GM23248 (cell line): ENCODE measurements at regions not wholly inside any gene's neighbourhood (a gene's known extent, or its start where the extent isn't known, plus 50 kb on each side); places are given as distances from the start of the nearest gene placed in this dataset.

Source experiments
- DNase-seq: peaks from one replicate; pipeline ENCODE4 v3.0.0-alpha.2; 2015
- H2AFZ ChIP-seq: fragments of 200-600 bp; sonication (generic); 2 replicates; pipeline ENCODE4 v1.6.1; 2016; ENCODE audit warnings: antibody characterized with exemption
- H3F3A ChIP-seq: fragments of 200-600 bp; sonication (generic); 2 replicates; pipeline ENCODE4 v1.6.1; 2016; ENCODE audit warnings: mild to moderate bottlenecking, antibody characterized with exemption, mixed run types; ENCODE audit not compliant: insufficient read depth
- H3K27ac ChIP-seq: fragments of 200-600 bp; sonication (generic); 2 replicates; pipeline ENCODE4 v1.5.1; 2016; ENCODE audit warnings: mild to moderate bottlenecking
- H3K27me3 ChIP-seq: fragments of 200-600 bp; sonication (generic); replicated peaks from 2 replicates; pipeline ENCODE4 v1.6.1; 2016; ENCODE audit warnings: mild to moderate bottlenecking; ENCODE audit not compliant: insufficient read depth
- H3K36me3 ChIP-seq: fragments of 200-600 bp; sonication (generic); 2 replicates; pipeline ENCODE4 v1.6.1; 2016; ENCODE audit warnings: low read depth, mild to moderate bottlenecking
- H3K4me1 ChIP-seq: fragments of 200-600 bp; sonication (generic); 2 replicates; pipeline ENCODE4 v1.6.1; 2016; ENCODE audit warnings: mild to moderate bottlenecking; ENCODE audit not compliant: insufficient read depth
- H3K4me2 ChIP-seq: fragments of 200-600 bp; sonication (generic); one replicate; pipeline ENCODE4 v1.6.1; 2016; ENCODE audit warnings: mild to moderate bottlenecking; ENCODE audit not compliant: unreplicated experiment
- H3K4me3 ChIP-seq: fragments of 200-600 bp; sonication (generic); 2 replicates; pipeline ENCODE4 v1.5.1; 2016; ENCODE audit warnings: mild to moderate bottlenecking
- H3K79me2 ChIP-seq: fragments of 200-600 bp; sonication (generic); 2 replicates; pipeline ENCODE4 v1.6.1; 2016; ENCODE audit warnings: mild to moderate bottlenecking; ENCODE audit not compliant: insufficient read depth
- H3K9ac ChIP-seq: fragments of 200-600 bp; sonication (generic); 2 replicates; pipeline ENCODE4 v1.6.1; 2016; ENCODE audit warnings: mild to moderate bottlenecking
- H3K9me2 ChIP-seq: fragments of 200-600 bp; sonication (generic); 2 replicates; pipeline ENCODE4 v1.6.1; 2016; ENCODE audit warnings: mixed run types, mild to moderate bottlenecking, moderate library complexity; ENCODE audit not compliant: insufficient read depth
- H3K9me3 ChIP-seq: fragments of 200-600 bp; sonication (generic); one replicate; pipeline ENCODE4 v1.6.1; 2017; ENCODE audit warnings: low read depth
- H4K20me1 ChIP-seq: fragments of 200-600 bp; sonication (generic); 2 replicates; pipeline ENCODE4 v1.6.0; 2016; ENCODE audit not compliant: insufficient read depth
- EZH2 ChIP-seq: fragments of 200-600 bp; sonication (generic); IDR thresholded peaks from 2 replicates; pipeline ENCODE4 v1.6.1; 2018; ENCODE audit warnings: antibody characterized with exemption, mild to moderate bottlenecking; ENCODE audit not compliant: insufficient read depth, poor library complexity, severe bottlenecking
- EZH2phosphoT487 ChIP-seq: fragments of 200-600 bp; sonication (generic); IDR thresholded peaks from 2 replicates; pipeline ENCODE4 v1.6.1; 2018; ENCODE audit warnings: antibody characterized with exemption, moderate library complexity, mild to moderate bottlenecking, low read depth; ENCODE audit not compliant: insufficient read depth
- WGBS, 2 experiments: methylation state at CpG; one replicate each; pipeline ENCODE4 v1.1.6; 2015 to 2017; ENCODE audit warnings: low lambda C conversion rate in 2 of 2, low coverage in 1 of 2; ENCODE audit errors: missing lambda C conversion rate in 2 of 2; 5-methylcytosine and 5-hydroxymethylcytosine counted together
- in situ Hi-C: fragments of 300-500 bp; cut with MboI; formaldehyde crosslinking; loops from 2 replicates; pipeline ENCODE4 v1.15.0; 2020

- H3K4me2 ChIP-seq: no peak overlapping the region
- WGBS, 2 experiments: 55 to 59% methylated on average over 6 of the region's 6 CpGs
- in situ Hi-C loops: loop anchor here (25.0 kb wide), 1 partner anchor 614 kb away; the partner anchor contains the start of gene PLXNC1
Measured at GRCh38 chr12:94750864-94751263, 100.5 kb upstream of the TMCC3 start.

DNA sequence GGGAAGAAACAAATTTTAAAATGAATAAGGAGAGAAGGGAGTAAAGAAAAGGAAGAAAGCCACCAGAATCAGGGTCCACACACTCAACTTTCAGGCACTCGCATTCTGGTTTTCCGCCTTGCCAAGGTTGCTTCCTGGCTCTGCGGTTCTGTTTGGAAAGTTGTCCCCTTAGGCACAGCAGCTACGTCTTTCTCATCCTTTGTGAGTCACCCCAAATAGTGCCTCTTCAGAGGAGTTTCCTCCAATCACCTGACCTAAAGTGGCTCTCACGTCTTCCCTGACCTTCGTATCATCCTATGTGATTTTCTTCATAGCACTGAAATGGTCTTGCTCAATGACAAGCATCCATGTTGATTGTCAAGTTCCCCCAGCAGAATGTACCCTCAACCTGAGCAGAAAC is 99.5 kb upstream of the TMCC3 start:
- 80 to 81% methylated on average over 6 of the region's 6 CpGs for WGBS, 2 experiments

More at GRCh38 chr12:94750864-94751263, 100.5 kb upstream of the TMCC3 start:
- peaks cover 12% of the 10 kb centered on the region for H3K27me3 ChIP-seq
- H3F3A ChIP-seq: no peaks in the 10 kb centered on the region
- TF ChIP-seq EZH2 (no peak), EZH2phosphoT487 (no peak)
- no peak overlapping the region for H2AFZ ChIP-seq
- H4K20me1 ChIP-seq: no peaks in the 10 kb centered on the region
- H3K9me3 ChIP-seq: no peaks in the 10 kb centered on the region
- DNase-seq: no peak
- no peaks in the 10 kb centered on the region for H3K4me1 ChIP-seq
- no peak overlapping the region for H3K27ac ChIP-seq
- no peaks in the 10 kb centered on the region for H3K9me2 ChIP-seq
- no peaks in the 10 kb centered on the region for H3K36me3 ChIP-seq
- H3K4me3 ChIP-seq: no peak overlapping the region
- H3K9ac ChIP-seq: no peak overlapping the region
- H3K79me2 ChIP-seq: no peaks in the 10 kb centered on the region

GRCh38 chr12:94749455-94749854 is 99.1 kb upstream of the TMCC3 start:
- Histone ChIP-seq H3K27ac (no peak overlapping the region), H3K4me3 (no peak overlapping the region), H3K9ac (no peak overlapping the region), H3K9me2 (no peaks in the 10 kb centered on the region), H3K27me3 (peaks cover 22% of the 10 kb centered on the region), H3K79me2 (no peaks in the 10 kb centered on the region), H3K9me3 (no peaks in the 10 kb centered on the region), H3F3A (no peaks in the 10 kb centered on the region), H3K4me2 (no peak overlapping the region), H3K36me3 (no peaks in the 10 kb centered on the region), H2AFZ (no peak overlapping the region), H3K4me1 (no peaks in the 10 kb centered on the region), H4K20me1 (no peaks in the 10 kb centered on the region)
- no peak for DNase-seq
- in situ Hi-C loops: loop anchor here (25.0 kb wide), 1 partner anchor 588 kb away; no protein-coding TSS in a partner anchor
- WGBS, 2 experiments: 77 to 83% methylated on average over 7 of the region's 7 CpGs
- TF ChIP-seq EZH2phosphoT487 (no peak), EZH2 (no peak)

More for the DNA sequence above, 99.5 kb upstream of the TMCC3 start:
- Histone ChIP-seq H3K27ac (no peak overlapping the region), H3K9me3 (no peaks in the 10 kb centered on the region), H3K36me3 (no peaks in the 10 kb centered on the region), H3K4me1 (no peaks in the 10 kb centered on the region), H2AFZ (no peak overlapping the region), H3K27me3 (peaks cover 18% of the 10 kb centered on the region), H3K9ac (no peak overlapping the region), H3K4me2 (no peak overlapping the region), H3K4me3 (no peak overlapping the region), H3F3A (no peaks in the 10 kb centered on the region), H3K9me2 (no peaks in the 10 kb centered on the region), H3K79me2 (no peaks in the 10 kb centered on the region), H4K20me1 (no peaks in the 10 kb centered on the region)
- no peak for DNase-seq
- in situ Hi-C loops: loop anchor here (25.0 kb wide), 2 partner anchors 587 to 613 kb away; partner anchors contain the start of gene PLXNC1
- TF ChIP-seq EZH2 (no peak), EZH2phosphoT487 (no peak)

DNA sequence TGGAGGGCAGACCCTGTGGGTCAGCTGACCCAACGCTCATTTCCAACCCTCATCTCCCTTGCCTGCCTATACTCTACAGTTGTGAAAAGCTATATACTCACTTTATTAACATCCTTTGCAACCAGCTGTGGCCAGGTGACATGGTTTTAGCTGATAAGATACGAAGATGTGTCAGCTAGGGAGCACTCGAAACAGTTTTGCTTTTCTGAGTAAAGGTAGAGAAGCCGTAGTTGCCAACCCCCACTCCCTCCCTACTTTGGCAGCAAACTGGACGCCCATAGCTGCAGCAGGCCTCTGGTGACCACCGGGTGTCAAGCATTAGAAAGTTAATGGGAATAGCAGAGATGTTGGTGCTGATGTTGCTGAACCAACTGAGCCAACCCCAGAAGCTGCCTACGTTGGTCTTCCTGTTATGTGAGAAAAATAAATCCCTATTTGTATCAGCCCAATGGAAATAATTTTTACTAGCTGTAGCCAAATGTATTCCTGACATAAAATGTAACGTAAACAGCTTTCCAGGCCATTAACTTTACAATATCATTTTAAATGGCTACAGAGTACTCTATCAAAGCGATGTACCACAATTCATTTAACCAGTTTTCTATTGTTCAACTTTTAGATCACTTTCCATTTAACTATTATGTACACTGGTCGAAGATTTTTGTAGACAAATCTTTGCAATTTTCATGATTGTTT is 98.5 kb upstream of the TMCC3 start:
- Histone ChIP-seq H3K9me2 (no peaks in the 10 kb centered on the region), H2AFZ (no peak overlapping the region), H3K9ac (no peak overlapping the region), H3K4me1 (no peaks in the 10 kb centered on the region), H3F3A (no peaks in the 10 kb centered on the region), H3K4me2 (no peak overlapping the region), H3K9me3 (no peaks in the 10 kb centered on the region), H4K20me1 (no peaks in the 10 kb centered on the region), H3K79me2 (no peaks in the 10 kb centered on the region), H3K27me3 (peaks cover 27% of the 10 kb centered on the region), H3K4me3 (no peak overlapping the region), H3K36me3 (no peaks in the 10 kb centered on the region), H3K27ac (no peak overlapping the region)
- 54 to 62% methylated on average over 10 of the region's 10 CpGs for WGBS, 2 experiments
- no peak for DNase-seq
- TF ChIP-seq EZH2 (no peak), EZH2phosphoT487 (no peak)
- in situ Hi-C loops: loop anchor here (25.0 kb wide), 1 partner anchor 588 kb away; no protein-coding TSS in a partner anchor
